T-helper 1 cell treated with Interleukin-12 subunit alpha and Interleukin-12 subunit beta and Interleukin-4 antibody, amounts not matched to agents 30 μg/mL and 1 μg/mL, for 36 hours (primary cell): ENCODE measurements at regions not wholly inside any gene's neighbourhood (a gene's known extent, or its start where the extent isn't known, plus 50 kb on each side); places are given as distances from the start of the nearest gene placed in this dataset.

ENCODE experiments used
- H3K27ac Mint-ChIP-seq: one replicate; pipeline ENCODE4 v1.8.0; 2021; ENCODE audit warnings: mild to moderate bottlenecking, mixed read lengths
- H3K27me3 Mint-ChIP-seq: one replicate; pipeline ENCODE4 v1.8.0; 2021; ENCODE audit warnings: low read depth, mixed read lengths
- H3K36me3 Mint-ChIP-seq: one replicate; pipeline ENCODE4 v1.8.0; 2021; ENCODE audit warnings: low read depth, mixed read lengths
- H3K4me1 Mint-ChIP-seq: one replicate; pipeline ENCODE4 v1.8.0; 2021; ENCODE audit warnings: low read depth, mixed read lengths
- H3K4me3 Mint-ChIP-seq: one replicate; pipeline ENCODE4 v1.8.0; 2021; ENCODE audit warnings: mild to moderate bottlenecking, moderate library complexity, mixed read lengths
- H3K9me3 Mint-ChIP-seq: one replicate; pipeline ENCODE4 v1.8.0; 2021; ENCODE audit warnings: mixed read lengths

GRCh38 chr3:31240466-31240865 is 292.3 kb upstream of the STT3B start:
- no peak overlapping the region for H3K4me3 Mint-ChIP-seq
- no peaks in the 10 kb centered on the region for H3K9me3 Mint-ChIP-seq
- peaks cover 14% of the 10 kb centered on the region for H3K4me1 Mint-ChIP-seq
- H3K36me3 Mint-ChIP-seq = peaks cover 9% of the 10 kb centered on the region
- H3K27ac Mint-ChIP-seq = no peak overlapping the region
- H3K27me3 Mint-ChIP-seq = peaks cover 3% of the 10 kb centered on the region

DNA sequence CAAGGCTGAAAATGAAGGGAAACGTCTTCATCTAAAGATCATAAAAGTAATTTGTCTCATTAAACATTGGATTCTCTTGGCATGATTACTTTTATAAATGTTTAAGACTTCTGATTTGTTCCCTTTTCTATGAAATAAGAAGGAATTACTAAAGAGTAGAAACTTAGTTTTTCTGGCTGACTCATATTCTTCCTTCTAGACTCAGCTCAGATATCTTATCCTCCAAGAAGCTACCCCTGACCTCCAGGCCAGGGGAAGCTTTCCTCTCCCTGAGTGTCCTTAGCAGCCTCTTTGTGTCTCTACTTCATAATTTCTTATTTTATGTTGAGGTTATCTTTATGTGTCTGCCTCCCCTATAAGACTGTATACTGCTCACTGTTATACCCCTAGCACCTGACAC is 291.9 kb upstream of the STT3B start:
- H3K36me3 Mint-ChIP-seq = peaks cover 9% of the 10 kb centered on the region
- H3K27me3 Mint-ChIP-seq = peaks cover 3% of the 10 kb centered on the region
- H3K4me1 Mint-ChIP-seq = peaks cover 14% of the 10 kb centered on the region
- no peaks in the 10 kb centered on the region for H3K9me3 Mint-ChIP-seq
- H3K27ac Mint-ChIP-seq = no peak overlapping the region
- no peak overlapping the region for H3K4me3 Mint-ChIP-seq

- H3K4me1 Mint-ChIP-seq = peaks cover 14% of the 10 kb centered on the region
- H3K27ac Mint-ChIP-seq = no peak overlapping the region
- peaks cover 9% of the 10 kb centered on the region for H3K36me3 Mint-ChIP-seq
- no peak overlapping the region for H3K4me3 Mint-ChIP-seq
- H3K27me3 Mint-ChIP-seq = peaks cover 3% of the 10 kb centered on the region
- H3K9me3 Mint-ChIP-seq = no peaks in the 10 kb centered on the region
These were observed 291.2 kb upstream of the STT3B start for GRCh38 chr3:31241533-31241932.

GRCh38 chr3:31242026-31242960 is 290.4 kb upstream of the STT3B start:
- Mint-ChIP-seq H3K27me3 (peaks cover 3% of the 10 kb centered on the region), H3K36me3 (peaks cover 9% of the 10 kb centered on the region), H3K27ac (no peak overlapping the region), H3K4me1 (peaks cover 17% of the 10 kb centered on the region), H3K9me3 (no peaks in the 10 kb centered on the region), H3K4me3 (no peak overlapping the region)

DNA sequence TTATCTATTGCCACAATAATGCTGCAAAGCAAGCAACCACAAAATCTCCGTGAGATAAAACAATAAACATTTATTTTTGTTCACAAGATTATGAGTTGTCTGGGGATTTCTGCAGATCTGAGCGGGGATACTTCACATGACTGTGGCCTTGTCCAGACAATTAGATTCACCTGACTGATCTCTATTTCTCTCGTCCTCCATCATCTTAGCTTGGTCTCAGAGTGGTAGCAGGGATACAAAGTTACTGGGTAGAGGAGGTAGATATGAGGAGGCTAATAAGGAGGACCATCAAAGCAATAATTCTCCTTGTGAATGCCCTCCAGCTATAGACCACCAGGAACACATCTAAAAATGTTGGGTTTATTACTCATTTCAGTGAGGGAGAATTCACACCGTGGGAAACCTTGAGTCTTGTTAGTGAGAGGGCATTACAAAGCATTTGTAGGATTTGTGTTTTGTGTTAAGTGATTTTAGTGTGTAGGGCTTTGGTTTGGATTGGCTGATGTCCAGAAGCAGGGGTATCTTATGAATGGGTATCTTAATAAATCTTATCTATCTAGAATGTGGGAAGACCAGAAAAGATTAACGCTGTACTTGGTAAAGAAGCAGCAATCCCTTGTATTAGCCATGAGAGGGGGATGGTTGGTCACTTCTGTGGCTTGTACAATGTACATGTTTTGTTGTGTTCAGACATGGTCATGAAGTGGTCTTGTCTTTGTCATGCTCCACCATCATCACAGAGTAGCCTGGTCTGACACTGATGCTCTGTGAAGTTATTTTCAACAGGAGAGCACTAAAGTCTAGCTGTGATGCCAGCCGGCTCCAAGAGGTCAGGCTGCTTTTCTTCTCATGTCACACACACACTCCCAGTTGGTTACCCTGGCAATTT is 287.6 kb upstream of the STT3B start:
- H3K4me3 Mint-ChIP-seq = no peak overlapping the region
- H3K4me1 Mint-ChIP-seq = peaks cover 37% of the 10 kb centered on the region
- H3K27ac Mint-ChIP-seq = no peak overlapping the region
- H3K36me3 Mint-ChIP-seq = peaks cover 11% of the 10 kb centered on the region
- no peaks in the 10 kb centered on the region for H3K9me3 Mint-ChIP-seq
- no peaks in the 10 kb centered on the region for H3K27me3 Mint-ChIP-seq

- Mint-ChIP-seq H3K4me1 (peaks cover 44% of the 10 kb centered on the region), H3K27me3 (no peaks in the 10 kb centered on the region), H3K9me3 (peaks cover 5% of the 10 kb centered on the region), H3K27ac (no peak overlapping the region), H3K4me3 (no peak overlapping the region), H3K36me3 (peaks cover 16% of the 10 kb centered on the region)
These were observed 286.2 kb upstream of the STT3B start for GRCh38 chr3:31246293-31247062.

DNA sequence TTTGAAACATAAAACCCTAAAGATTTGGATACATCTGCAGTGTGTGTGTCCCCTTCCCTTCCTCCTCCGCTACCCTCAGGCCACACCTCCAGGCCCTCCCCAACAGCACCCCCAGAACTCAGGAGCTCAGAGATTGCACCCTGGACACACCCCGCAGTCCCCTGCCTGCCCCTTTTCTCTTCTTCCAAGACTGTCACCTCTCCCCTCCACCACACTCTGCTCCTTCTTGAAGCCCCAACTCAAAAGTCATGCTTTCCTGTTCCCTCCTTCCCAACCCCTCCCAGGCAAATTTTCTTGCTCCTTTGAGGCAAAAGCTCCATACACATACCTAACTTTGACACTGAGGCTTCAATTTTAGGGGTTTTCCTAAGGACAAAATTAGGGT is 285.7 kb upstream of the STT3B start:
- Mint-ChIP-seq H3K9me3 (peaks cover 8% of the 10 kb centered on the region), H3K4me3 (no peak overlapping the region), H3K36me3 (peaks cover 16% of the 10 kb centered on the region), H3K27ac (no peak overlapping the region), H3K4me1 (peaks cover 43% of the 10 kb centered on the region), H3K27me3 (no peaks in the 10 kb centered on the region)

- H3K36me3 Mint-ChIP-seq = peaks cover 14% of the 10 kb centered on the region
- peaks cover 52% of the 10 kb centered on the region for H3K4me1 Mint-ChIP-seq
- H3K9me3 Mint-ChIP-seq = peaks cover 16% of the 10 kb centered on the region
- no peak overlapping the region for H3K4me3 Mint-ChIP-seq
- no peaks in the 10 kb centered on the region for H3K27me3 Mint-ChIP-seq
- peak overlapping the region; percentile 76 for H3K27ac Mint-ChIP-seq
These were observed 284.7 kb upstream of the STT3B start for GRCh38 chr3:31247850-31248562.

DNA sequence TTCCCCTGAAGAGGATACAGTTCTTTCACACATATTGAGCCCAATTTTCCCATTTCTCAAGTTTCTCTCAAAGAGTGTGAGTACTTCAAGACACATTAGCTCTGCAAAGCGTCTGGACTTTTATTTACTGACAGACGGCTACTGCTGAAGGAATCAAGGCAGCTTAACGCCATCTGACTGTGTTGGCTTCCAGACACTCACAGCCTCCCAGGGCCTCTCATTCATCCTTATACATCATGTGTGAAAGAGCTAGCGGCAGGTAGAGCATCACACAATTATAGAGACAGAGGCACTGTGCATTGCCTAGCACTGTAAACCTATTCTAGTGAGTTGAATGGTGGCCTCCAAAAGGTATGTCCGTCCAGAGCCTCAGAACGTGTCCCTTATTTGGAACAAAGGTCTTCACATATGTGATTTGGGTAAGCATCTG is 284.1 kb upstream of the STT3B start:
- Mint-ChIP-seq H3K9me3 (peaks cover 18% of the 10 kb centered on the region), H3K27ac (peak overlapping the region; percentile 76), H3K36me3 (peaks cover 15% of the 10 kb centered on the region), H3K4me3 (no peak overlapping the region), H3K4me1 (peaks cover 57% of the 10 kb centered on the region), H3K27me3 (no peaks in the 10 kb centered on the region)

DNA sequence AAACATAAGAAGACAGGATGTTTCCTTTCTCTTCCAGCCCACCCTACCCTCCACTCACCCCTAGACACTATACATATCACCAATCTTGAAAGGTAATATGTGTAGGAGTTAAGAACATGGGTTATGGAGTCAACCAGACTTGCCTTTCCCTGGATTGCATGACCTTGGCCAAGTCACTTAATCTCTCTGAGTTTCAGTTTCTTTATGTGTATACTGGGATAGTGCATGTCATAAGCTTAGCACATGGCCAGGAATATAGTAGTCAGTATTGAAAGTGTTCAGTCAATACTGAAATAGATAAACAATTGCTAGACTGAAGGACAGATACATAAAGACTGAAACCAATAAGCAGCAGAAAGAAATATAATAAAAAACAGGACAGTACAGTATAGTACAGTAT is 283.2 kb upstream of the STT3B start:
- H3K27ac Mint-ChIP-seq = peak overlapping the region; percentile 53
- peaks cover 22% of the 10 kb centered on the region for H3K36me3 Mint-ChIP-seq
- H3K4me1 Mint-ChIP-seq = peaks cover 66% of the 10 kb centered on the region
- H3K9me3 Mint-ChIP-seq = peaks cover 28% of the 10 kb centered on the region
- H3K27me3 Mint-ChIP-seq = no peaks in the 10 kb centered on the region
- no peak overlapping the region for H3K4me3 Mint-ChIP-seq

DNA sequence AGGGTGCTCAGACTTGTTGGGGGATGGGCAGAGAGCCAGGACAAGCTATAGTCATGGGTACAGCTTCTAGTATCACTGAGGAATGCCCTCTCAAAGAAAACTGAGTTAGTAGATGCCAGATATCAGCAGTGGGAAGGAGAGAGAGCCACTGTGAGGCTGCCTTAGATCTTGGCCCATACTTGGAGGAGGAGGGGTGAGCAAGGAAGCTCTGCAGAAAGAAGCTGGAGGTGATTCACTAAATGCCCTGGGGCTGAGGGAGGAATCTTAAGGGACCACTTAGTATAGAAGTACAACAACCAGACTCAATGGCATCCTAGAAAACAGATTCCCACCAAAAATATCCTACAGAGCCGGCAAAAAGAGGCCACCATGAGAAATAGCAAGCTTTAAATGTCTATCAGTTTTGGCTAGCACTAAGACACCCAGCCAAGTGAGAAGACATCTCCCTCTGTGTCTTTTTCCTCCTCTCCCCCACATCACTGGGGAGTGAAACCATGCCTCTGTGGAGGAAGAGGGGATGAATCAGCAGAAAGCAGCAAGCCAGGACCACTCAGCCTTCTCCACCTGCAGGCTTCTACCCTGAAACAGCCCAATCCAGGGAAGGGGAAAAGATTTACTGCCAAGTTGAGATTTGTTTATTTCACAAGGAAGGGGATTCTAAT is 282.5 kb upstream of the STT3B start:
- Mint-ChIP-seq H3K27ac (peak overlapping the region; percentile 53), H3K4me1 (peaks cover 68% of the 10 kb centered on the region), H3K4me3 (peak overlapping the region; percentile 29), H3K36me3 (peaks cover 18% of the 10 kb centered on the region), H3K27me3 (no peaks in the 10 kb centered on the region), H3K9me3 (peaks cover 35% of the 10 kb centered on the region)

GRCh38 chr3:31251083-31251482 is 281.6 kb upstream of the STT3B start:
- Mint-ChIP-seq H3K4me3 (peak overlapping the region; percentile 5), H3K36me3 (peaks cover 18% of the 10 kb centered on the region), H3K9me3 (peaks cover 38% of the 10 kb centered on the region), H3K4me1 (peaks cover 69% of the 10 kb centered on the region), H3K27me3 (no peaks in the 10 kb centered on the region), H3K27ac (peak overlapping the region; percentile 50)
